Occipital lobe (tissue), 1 donor: ENCODE measurements at regions not wholly inside any gene's neighbourhood (a gene's known extent, or its start where the extent isn't known, plus 50 kb on each side); places are given as distances from the start of the nearest gene placed in this dataset.
A peak's percentile ranks its signal among the peaks of the same experiment; 100 is the strongest.

Experiments used
- DNase-seq: peaks from one replicate; lab custom pipeline; 2025; lab: John Stamatoyannopoulos, UW

DNA sequence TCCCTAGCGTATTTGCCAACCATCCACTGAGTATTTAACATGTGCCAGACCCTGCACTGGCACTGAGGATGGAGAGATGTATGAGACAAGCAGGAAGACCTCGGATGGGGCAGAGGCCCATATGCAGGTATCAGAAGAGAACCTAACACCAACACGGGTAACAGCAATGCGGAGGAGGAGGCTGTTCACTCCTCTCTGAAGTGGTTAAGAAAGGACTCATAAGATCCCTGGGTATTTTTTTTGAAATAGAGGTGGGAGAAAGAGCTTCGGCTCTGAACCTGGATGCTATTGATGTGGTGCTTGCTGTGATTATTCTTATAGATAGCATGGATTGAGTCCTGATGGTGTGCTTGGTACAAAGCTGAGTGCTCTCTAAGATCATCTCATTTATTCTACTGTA, 418.3 kb downstream of the LPIN1 start:
- DNase-seq, result no peak

DNA sequence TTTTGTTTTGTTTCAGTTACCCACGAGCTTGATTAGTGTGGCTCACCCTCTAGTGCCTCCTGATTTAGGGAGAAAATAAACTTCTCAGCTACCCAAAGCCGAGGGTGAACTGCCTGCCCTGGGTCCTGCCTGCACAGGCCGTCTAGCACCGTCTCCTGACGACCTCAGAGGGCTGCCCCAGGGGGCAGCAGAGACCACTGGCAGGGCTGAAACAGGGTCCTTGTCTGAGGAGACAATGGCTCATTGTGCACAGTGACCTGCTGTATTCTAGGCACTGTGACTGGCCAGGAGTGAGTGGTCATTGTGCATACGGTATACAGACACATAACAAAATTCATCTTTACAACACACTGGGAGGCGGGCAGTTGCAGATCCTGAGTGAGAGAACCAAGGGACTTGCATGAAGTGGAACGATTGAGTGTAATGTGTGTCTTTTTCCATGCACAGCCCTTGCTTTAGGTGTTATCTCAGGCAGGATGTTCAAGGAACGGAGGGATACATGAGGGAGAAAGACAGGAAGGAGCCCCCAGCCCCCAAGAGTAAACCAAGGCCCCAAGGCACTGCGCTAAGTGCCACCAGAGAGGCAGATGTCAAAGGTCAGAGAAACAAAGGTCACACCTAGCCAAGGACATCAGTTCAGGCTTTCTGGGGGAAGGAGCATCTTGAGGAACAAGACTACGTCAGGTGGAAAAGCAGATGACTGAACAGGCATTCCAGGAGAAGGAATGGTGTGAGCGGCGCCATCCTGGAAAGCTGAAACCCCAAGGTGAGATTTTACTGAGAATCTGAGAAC, 421.3 kb downstream of the LPIN1 start:
- peak; percentile 15 for DNase-seq

DNA sequence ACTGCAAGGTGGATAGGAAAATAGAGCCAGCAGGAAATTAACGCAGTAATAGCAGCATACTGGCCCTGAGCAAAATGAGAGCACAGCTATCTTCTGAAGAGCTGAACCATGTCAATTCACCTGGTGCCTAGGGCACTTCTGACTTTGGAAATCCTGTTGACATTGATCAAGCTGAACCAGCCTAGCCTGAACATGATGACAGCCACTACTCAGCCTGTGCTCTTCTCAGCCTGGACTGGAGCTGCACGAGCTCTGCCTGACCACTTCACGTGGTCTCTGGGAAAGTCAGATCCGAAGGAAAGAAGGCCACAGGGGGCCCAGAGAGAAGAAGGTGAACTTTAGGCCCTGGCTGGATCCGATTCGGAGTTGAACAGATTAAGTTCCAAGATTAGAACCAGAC, 421.9 kb downstream of the LPIN1 start:
- DNase-seq, result no peak

DNA sequence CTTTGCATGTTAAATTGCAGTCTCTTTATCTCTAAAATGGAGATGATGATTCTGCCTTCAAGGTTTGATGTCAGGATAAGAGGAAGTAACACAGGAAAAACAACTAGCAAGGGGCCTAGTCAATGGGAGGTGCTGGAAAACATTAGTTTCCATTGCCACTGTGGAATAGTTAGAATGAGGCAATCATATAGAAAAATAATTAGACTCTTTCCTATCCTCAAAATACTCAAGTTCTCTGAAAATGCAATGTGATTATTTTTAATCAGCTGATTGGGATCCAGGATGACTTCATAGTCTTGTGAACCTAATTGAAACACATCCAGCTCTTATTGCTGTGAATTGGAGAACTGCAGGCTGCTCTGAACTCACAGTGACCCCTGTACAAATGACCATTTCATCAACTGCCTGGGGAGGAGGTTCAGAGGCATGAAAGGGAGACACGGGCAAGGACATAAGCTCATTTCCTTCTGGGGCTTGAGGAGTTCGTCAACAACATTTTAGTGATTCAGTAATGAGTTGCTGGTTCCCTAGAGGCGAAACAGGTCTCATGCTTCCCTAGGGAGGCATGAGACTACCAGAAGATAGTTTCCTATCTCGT, 422.5 kb downstream of the LPIN1 start:
- no peak for DNase-seq

DNA sequence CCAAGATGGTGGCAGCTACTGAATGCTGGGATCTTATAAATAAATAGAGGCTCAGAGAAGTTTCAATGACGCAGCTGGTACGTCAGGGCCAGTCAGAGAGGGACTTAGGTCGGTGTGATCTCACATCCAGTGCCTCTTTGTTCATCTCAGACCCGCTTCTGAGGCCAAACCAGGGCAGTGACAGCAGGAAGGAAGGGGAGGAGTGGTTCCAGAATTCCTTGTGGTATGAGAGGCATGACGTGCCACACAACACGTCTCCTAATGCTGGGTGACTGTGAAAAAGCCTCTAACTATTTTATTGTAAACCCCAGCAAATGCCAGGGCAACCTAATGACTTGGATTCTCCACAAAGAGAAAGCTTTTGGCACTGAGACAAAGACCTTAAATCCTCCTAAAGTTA, 423.3 kb downstream of the LPIN1 start:
- no peak for DNase-seq

DNA sequence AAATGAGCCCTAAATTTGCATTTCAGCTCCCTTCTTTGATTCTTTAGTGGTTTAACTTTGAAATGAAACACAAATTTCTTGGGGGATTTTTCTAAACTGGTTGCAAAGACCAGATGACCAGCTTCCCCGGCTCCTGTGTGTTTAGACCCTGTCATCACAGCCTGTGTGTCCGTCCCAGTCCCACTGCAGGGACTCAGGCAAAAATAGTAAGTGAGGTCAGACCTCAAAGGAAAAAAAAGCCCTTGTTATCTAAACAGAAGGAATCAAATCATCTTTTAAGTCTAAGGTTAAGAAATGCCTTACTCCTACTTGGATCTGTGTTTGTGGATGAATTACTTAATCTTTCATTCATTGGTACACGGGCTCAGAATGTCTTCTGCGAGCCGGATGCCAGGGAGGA, 423.7 kb downstream of the LPIN1 start:
- DNase-seq, result no peak

DNA sequence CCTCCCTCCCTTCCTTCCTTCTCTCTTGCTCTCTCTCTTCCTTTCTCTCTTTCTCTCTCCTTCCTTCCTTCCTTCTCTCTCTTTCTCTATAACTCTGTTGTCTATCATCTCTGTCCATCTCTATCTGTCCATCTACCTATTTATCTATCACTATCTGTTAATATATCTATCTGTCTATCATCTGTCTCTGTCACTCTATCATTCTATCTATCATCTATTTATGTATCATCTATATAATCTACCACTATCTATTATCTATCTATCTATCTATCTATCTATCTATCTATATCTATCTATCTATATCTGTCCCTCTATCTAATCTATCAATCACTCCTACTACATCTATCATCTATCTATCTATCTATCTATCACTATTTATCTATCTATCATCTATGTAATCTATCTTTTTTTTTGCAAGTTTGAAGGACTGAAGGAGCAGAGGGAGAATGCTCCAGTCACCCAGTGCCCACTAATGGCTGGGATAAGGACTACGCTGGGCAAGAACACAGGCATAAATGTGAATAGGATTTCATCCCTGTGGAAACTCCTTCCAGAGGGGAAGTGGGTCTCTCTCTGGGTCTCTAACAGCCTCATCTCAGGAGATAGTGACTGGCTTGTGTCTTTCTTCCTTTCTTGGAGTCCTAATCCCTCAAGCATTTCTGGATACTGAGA, 427.0 kb downstream of the LPIN1 start:
- DNase-seq, result no peak

DNA sequence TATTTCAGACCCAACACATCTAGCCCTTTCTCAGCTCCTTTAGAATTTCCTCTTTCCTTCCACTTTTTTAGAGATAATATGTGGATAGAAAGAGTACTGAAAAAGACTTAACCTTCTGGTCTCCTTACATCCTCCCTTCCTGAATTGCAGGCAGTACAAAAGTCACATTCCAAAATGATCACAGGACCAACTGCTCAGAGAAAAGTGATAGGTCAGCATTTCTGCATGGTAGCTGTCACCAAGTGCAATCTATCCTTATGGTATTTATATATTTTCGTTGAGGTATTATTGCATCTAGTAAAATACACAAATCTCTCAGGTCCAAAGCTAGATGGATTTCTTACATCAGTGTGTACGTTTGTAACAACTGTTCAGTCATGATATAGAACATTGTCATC, 427.5 kb downstream of the LPIN1 start:
- DNase-seq, result no peak

DNA sequence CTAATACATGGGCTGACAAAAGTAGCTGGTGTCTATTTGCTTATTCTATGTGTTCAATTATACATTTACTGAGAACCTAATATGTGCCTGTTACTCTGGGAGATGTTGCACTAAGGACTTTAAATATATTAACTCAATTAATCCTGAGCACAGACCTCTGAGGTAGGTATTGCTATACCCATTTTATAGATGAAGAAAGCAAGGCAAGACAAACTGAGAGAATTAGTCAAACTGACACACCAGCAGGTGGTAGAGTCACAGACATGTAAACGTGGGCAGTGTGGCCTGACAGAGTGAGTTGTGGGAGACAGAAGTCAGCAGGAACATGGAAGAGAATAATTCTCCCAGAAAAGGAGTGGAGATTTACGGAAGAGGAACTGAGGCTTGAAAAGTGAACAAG, 428.9 kb downstream of the LPIN1 start:
- no peak for DNase-seq

DNA sequence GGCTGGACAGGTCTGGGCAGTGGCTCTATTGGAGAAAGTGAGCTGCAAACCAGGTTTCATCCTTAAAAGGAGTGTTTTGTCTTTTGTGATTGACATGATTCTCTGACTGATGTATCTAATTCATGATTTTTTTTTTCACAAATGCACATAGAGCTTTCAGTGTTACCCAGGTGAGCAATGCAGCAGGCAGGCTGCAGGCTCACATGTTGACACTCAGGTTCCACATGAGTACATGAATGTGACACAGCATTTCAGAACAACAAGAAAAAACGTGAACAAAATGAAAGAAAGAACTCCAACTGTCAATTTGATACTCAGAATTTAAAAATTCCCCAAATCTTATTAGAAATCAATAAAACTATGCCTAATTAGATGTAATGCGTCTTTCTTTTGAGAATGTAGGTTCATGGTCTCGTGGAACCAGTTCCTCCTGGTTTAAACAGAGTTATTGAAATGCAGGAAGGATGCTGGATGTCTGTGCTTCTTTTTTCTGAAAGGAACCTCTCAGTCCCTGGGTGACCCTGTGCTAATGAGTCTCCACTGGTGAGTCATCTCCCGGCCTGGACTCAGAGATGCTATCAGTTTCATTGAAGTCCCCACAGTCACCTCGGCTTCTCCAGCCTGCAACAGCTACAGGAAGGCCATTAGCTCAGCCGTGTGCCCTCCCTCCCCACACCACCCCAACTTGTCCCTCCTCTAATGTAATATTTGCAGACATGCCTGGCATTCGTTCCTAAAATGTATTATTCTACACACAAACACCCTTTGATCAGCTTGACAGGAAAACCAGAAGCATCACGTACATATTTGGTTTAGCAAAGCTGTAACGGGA, 430.4 kb downstream of the LPIN1 start:
- DNase-seq, result no peak

DNA sequence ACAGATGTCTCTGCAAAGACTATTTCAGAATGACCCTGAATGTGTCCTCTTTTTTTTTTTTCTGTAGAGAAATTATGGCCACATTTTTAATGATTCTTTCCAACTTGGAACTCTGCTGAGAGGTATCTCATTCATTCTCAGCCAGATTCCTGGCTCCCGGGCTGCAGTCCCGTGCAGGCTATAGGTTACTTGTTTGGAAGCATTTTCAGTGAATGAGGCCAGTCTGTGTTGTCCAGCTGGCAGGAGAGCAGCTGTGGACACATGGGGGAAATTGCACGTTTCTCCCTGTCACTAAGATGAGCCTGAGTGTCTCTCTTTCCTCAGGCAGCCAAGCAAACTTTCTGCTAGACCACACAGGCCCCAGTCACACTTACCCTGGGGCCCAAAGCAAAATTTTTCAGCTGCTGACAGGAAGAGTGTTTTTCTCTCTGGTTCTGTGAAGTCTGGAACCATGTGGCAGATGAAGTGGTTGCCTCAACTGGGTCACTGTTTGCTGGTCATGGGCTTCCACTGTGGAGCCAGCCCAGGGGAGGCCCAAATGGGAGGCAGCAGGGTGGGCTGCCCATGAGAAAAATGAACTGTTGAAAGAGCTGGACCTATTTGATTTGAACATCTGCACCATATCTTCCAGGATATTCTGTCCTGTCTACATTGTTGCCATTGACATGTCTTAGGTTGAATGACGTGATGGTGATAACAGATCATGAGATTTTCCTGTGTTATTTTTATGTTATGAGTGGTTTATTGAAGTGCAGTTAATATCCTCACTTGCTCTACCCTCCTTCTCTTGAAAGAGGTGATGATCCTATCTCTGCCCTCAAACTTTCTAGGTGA, 431.2 kb downstream of the LPIN1 start:
- DNase-seq, result no peak

DNA sequence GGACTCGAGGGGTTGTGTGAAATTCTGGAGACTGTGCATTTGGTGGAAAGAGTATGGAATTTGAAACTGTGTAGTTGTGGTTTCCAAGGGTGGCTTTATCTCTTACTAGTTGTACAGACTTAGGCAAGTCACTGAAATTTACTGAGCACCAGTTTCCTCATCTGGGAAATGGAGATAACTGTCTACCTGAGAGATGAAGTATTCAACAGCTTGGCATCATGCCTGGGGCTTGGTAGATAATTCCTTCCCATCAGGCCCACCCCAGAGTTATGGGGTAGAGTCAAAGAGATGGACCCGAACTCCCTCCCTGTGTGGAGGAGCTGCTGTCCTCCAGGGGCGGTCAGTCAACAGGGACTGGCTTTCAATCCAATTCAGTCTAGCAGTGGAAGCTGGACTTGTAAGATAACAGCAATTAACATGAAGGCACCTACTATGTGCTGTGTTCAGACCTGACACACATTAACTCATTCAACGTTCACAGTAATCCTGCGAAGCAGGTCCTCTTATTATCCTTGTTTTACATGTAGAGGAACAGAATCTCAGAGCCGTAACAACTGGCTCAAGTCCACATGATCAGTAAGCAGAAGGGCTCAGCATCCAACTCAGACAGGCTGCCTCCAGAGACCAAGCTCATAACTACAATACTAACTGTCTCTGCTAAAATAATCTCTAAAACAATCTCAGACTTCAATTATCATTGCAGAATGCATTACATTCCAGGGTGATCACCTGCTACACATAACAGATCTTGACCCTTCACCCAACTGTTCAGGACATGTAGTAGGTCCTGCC, 432.1 kb downstream of the LPIN1 start:
- DNase-seq, result no peak

DNA sequence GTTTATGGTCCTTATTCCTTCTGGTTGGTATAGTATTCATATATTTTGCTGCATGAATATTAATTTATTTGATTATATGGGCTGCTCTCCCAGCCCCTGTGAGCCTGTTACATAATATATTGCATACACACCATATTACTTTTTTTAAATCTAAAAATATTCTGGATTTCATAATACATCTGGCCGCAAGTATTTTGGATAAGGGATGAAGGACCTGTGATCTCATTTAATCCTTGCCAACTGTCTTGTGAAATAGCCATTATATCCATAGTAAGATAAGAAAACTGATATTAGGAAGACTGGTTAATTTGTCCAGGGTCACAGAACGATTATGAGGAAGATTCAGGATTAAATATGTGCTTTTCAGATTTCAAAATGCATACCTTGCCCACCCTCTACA, 433.6 kb downstream of the LPIN1 start:
- no peak for DNase-seq

DNA sequence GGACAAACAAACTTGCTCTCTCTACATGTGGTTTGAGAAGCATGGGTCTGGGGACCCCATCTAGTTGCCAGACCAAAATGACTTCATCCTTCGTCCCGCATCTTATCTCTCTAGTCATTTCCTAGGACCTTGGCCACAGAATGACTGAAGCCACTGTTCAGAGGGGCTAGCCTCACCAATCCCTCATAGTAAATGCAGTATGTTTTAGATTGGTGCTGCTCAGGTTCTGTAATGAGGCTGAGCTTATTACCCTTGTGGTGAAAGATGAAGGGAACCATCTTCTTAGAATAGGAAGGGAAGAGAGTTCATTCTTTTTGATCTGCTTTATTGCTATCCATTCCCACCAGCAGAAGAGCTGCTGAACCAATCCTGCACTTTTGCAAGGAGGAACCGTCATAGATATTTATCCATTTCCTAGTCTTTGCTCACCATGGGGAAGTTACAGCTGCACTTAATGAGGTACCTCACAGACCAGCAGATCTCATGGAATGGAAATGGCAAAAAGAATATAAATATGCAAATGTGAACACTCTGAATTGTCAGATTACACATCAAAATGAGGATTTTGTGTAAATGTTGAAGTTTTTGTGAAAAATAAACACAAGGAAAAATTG, 436.7 kb downstream of the LPIN1 start:
- no peak for DNase-seq

DNA sequence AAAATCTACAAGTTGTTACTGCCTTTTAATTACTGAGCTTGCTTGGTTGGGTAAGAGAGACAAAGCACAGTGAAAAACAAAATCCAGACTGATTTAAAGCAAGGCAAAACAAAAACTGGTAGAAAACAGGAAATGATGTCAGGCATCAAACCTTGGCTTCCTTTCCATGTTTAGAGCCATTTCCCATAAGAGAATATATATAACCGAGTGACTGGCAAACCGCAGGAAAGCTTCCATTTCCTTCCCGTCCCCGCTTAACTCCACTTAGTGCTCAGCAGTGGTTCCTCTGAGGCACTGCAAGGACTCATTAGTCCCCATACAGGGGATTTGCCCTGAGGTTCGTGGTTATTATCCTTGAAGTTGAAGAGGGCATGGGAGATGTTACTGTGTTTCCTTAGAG, 446.3 kb downstream of the LPIN1 start:
- no peak for DNase-seq

DNA sequence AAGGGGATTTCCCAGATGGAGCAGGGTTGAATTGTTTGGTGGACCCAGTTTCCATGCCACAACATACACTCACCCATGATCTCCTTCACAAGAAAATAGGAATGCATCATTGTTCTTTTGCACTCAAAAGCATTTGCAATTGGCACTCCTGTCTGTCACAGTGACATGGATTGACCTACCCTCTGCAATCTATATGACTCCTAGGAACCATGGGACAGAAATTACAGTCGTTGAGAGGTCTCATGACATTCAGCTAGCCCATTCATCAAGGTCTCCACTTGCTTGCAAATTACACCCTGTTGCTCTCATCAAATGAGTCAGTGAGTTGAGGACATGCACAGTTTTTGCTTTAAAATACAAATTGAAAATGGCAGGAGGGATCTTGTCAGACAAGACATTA, 448.5 kb downstream of the LPIN1 start:
- DNase-seq, result no peak

DNA sequence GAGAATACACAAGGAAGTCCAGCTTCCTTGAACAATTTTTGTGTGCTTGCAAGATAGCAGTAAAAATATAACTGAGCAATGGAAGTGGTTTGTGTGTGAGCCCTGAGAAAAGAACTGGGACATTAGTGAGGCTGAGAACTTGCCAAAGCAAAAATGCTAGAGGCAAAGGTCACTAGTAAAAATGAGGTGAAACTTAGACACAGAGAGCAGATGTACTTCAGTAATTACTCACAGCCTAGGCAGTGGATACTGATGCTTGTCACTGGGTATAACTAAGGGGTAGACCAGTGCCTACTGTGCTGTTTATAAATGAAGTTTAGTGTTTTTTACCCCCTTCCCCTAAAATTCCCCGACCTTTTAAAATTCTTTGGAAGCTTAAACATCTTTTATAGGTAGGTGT, 450.1 kb downstream of the LPIN1 start:
- DNase-seq, result no peak

DNA sequence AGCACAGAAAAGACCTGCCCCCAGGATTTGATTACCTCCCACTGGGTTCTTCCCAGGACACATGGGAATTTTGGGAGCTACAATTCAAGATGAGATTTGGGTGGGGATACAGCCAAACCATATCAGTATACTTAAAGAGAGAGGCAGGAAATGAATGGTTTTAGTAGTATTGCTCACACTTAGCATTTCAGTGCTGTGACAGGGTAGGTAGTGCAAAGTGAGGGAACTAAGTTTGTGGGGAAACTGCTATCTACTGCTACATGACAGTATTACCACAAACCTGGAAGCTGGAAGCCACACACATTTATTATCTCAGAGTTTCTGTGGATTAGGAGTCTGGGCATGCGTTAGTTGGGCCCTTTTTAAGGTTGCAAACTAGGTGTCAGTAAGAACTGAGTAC, 450.7 kb downstream of the LPIN1 start:
- DNase-seq, result no peak

DNA sequence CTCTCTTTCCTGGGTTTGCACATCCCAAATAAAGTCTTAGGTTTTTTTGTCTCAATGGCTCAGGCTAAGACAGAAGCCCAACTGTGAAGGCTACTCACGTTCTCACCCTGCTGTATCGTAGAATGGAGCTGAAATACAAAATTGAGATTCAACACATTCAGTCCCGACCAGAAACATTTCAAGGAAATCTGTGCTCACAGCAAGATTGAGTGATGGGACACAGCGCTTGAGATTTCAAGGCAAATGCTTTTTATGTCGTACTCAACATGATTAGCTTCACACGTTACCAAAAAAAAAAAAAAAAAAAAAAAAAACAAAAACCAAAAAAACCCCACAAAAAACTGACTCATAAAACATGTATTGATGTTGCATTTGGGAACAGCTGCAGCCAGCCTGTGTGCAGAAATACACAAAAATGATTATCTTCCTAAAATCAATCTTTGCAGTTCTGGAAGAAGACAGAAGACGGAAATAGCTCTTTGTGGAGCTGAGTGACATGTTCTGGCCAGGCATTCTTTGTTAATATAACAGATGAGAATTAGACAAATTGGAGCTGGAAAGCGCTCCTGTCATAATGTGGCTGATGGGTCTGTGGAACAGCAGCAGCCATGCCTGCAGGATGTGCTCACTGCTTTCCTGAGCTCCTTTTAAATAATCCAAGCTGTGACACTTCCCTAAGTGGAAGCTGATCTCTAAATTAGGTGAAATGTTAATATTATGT, 453.2 kb downstream of the LPIN1 start:
- no peak for DNase-seq
